SU-DHL-6 (cell line): ENCODE measurements at regions not wholly inside any gene's neighbourhood (a gene's known extent, or its start where the extent isn't known, plus 50 kb on each side); places are given as distances from the start of the nearest gene placed in this dataset.

ENCODE experiments used
- H2AFZ ChIP-seq: fragments of 200-600 bp; sonication (generic); 2 replicates; pipeline ENCODE4 v1.6.1; 2014; ENCODE audit warnings: low read depth, mild to moderate bottlenecking, moderate library complexity, mixed read lengths, antibody characterized with exemption, low read length; ENCODE audit not compliant: severe bottlenecking
- H3F3A ChIP-seq: fragments of 200-600 bp; shearing (Covaris generic); 2 replicates; pipeline ENCODE4 v1.6.0; 2016; ENCODE audit warnings: antibody characterized with exemption, mild to moderate bottlenecking; ENCODE audit not compliant: insufficient read depth
- H3K27ac ChIP-seq: fragments of 200-600 bp; sonication (generic); 2 replicates; pipeline ENCODE4 v1.5.1; 2016; ENCODE audit warnings: low read depth, mild to moderate bottlenecking, low read length, moderate library complexity, mixed read lengths
- H3K27me3 ChIP-seq: fragments of 200-600 bp; sonication (generic), shearing (Covaris generic); 2 replicates; pipeline ENCODE4 v1.6.0; 2014; ENCODE audit warnings: mild to moderate bottlenecking, low read length
- H3K36me3 ChIP-seq: fragments of 200-600 bp; sonication (generic); 2 replicates; pipeline ENCODE4 v1.6.1; 2014; ENCODE audit warnings: mild to moderate bottlenecking, low read length, mixed read lengths
- H3K4me2 ChIP-seq: fragments of 300-600, 200-600 bp; shearing (Covaris generic), sonication (generic); 2 replicates; pipeline ENCODE4 v1.6.0; 2014; ENCODE audit warnings: low read length, low read depth, mild to moderate bottlenecking; ENCODE audit not compliant: poor library complexity, severe bottlenecking
- H3K4me3 ChIP-seq: fragments of 200-600 bp; sonication (generic); 2 replicates; pipeline ENCODE4 v1.5.1; 2014; ENCODE audit warnings: antibody characterized with exemption, low read length, mild to moderate bottlenecking, mixed read lengths; ENCODE audit not compliant: insufficient read depth, poor library complexity, severe bottlenecking
- H3K79me2 ChIP-seq: fragments of 200-600 bp; sonication (generic); 2 replicates; pipeline ENCODE4 v1.6.1; 2014; ENCODE audit warnings: mild to moderate bottlenecking, low read length, moderate library complexity; ENCODE audit not compliant: insufficient read depth
- H3K9ac ChIP-seq: fragments of 200-600 bp; sonication (generic); 2 replicates; pipeline ENCODE4 v1.7.0; 2014; ENCODE audit warnings: mild to moderate bottlenecking, low read length
- H3K9me2 ChIP-seq: fragments of 200-600 bp; sonication (generic); replicated peaks from 2 replicates; pipeline ENCODE4 v1.6.1; 2014; ENCODE audit warnings: low read length; ENCODE audit not compliant: insufficient read depth
- H3K9me3 ChIP-seq: fragments of 200-600 bp; sonication (generic); 2 replicates; pipeline ENCODE4 v1.6.1; 2014; ENCODE audit warnings: low read length, mixed read lengths; ENCODE audit not compliant: insufficient read depth
- H4K20me1 ChIP-seq: fragments of 200-600 bp; sonication (generic); 2 replicates; pipeline ENCODE4 v1.6.1; 2014; ENCODE audit warnings: low read depth, mild to moderate bottlenecking, antibody characterized with exemption, low read length, moderate library complexity, mixed read lengths
- EZH2phosphoT487 ChIP-seq: fragments of 200-600 bp; sonication (generic), shearing (Covaris generic); conservative IDR thresholded peaks from 2 replicates; pipeline ENCODE4 v1.6.1; 2018; ENCODE audit warnings: mild to moderate bottlenecking, antibody characterized with exemption, low read length, moderate library complexity, mixed read lengths
- TF ChIP-seq, protein P1 (sequence below): fragments of 200-600 bp; sonication (generic); IDR thresholded peaks from one replicate; pipeline ENCODE4 v1.5.1; 2017; ENCODE audit warnings: antibody characterized with exemption, mild to moderate bottlenecking, low read length, moderate library complexity; ENCODE audit not compliant: insufficient read depth, poor library complexity, severe bottlenecking

DNA sequence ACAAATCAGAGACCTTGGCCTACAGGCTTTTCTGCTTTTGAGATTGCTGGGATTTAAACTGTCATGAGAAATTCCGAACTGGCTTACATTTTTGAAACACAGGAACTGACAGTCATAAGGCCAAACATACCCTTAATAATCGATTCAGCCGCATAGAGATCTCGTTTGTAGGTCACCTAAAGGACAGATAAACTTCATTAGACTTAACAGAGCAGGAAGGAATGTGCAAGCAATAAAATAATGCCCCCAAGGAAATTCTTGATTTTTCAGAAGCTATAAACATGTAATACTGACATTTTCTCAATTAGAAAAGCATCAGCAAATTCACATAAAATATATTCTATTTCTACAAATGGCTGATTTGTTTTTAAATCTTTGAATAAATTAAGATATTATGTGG lies 120.0 kb downstream of the CRPPA start:
- H3K4me2 ChIP-seq = no peak overlapping the region
- H3F3A ChIP-seq = no peaks in the 10 kb centered on the region
- no peak overlapping the region for H3K4me3 ChIP-seq
- no peak overlapping the region for H3K9ac ChIP-seq
- no peaks in the 10 kb centered on the region for H3K27me3 ChIP-seq
- H3K27ac ChIP-seq = no peak overlapping the region
- H3K9me2 ChIP-seq = no peaks in the 10 kb centered on the region
- H3K9me3 ChIP-seq = no peaks in the 10 kb centered on the region
- no peak for TF ChIP-seq EZH2phosphoT487
- TF ChIP-seq, protein P1, sequence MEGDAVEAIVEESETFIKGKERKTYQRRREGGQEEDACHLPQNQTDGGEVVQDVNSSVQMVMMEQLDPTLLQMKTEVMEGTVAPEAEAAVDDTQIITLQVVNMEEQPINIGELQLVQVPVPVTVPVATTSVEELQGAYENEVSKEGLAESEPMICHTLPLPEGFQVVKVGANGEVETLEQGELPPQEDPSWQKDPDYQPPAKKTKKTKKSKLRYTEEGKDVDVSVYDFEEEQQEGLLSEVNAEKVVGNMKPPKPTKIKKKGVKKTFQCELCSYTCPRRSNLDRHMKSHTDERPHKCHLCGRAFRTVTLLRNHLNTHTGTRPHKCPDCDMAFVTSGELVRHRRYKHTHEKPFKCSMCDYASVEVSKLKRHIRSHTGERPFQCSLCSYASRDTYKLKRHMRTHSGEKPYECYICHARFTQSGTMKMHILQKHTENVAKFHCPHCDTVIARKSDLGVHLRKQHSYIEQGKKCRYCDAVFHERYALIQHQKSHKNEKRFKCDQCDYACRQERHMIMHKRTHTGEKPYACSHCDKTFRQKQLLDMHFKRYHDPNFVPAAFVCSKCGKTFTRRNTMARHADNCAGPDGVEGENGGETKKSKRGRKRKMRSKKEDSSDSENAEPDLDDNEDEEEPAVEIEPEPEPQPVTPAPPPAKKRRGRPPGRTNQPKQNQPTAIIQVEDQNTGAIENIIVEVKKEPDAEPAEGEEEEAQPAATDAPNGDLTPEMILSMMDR = no peak
- no peaks in the 10 kb centered on the region for H4K20me1 ChIP-seq
- H3K79me2 ChIP-seq = no peaks in the 10 kb centered on the region
- H3K36me3 ChIP-seq = no peaks in the 10 kb centered on the region
- no peak overlapping the region for H2AFZ ChIP-seq

DNA sequence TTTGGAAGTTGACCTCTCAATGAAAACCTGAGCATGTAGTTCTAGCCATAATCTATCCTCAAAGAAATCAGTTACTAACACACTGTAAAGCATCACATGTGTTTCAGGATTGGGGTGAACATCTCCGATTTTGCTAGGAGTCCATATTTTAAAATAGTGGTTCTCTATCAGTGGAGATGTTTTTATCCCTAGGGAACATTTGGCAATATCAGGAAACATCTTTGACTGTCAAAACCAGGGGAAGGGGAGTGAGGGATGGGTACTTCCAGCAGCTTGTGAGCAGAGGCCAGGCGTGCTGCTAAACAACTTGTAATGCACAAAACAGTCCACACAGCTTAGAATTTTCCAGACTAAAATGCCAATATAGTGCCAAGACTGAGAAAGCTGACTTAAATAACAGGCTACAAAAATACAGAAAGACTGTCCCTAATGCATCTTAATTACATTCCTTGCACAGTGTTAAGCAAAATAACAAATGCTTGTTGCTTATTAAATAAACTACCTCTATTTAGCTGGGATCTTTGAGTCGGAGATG lies 120.9 kb downstream of the CRPPA start:
- Histone ChIP-seq H3K27ac (no peak overlapping the region), H3K36me3 (no peaks in the 10 kb centered on the region), H2AFZ (no peak overlapping the region), H3K9ac (no peak overlapping the region), H3K4me2 (no peak overlapping the region), H3K9me3 (no peaks in the 10 kb centered on the region), H3F3A (no peaks in the 10 kb centered on the region), H3K9me2 (no peaks in the 10 kb centered on the region), H3K4me3 (no peak overlapping the region), H3K27me3 (no peaks in the 10 kb centered on the region), H3K79me2 (no peaks in the 10 kb centered on the region), H4K20me1 (no peaks in the 10 kb centered on the region)
- no peak for TF ChIP-seq EZH2phosphoT487
- TF ChIP-seq, protein P1 = no peak

DNA sequence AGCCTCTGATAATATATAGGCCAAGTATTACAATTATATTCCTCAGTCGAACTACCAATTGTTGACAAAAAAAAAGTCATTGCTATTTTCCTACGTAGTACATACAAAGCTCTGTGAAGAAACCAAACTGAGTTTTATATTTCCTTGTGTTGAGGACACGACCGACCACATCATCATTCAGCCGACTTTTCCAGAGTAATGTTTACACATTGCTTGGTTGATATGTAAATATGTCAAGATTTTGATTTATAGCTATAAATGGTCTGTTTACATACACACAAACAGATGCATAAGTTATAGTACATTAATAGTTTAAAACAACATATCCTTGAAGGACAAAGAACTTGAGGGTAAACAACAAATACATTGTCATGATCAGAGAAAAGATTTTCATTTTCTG lies 121.5 kb downstream of the CRPPA start:
- H3K27me3 ChIP-seq = no peaks in the 10 kb centered on the region
- no peaks in the 10 kb centered on the region for H3K9me2 ChIP-seq
- TF ChIP-seq EZH2phosphoT487 = no peak
- TF ChIP-seq, protein P1 = no peak
- H3K9ac ChIP-seq = no peak overlapping the region
- H2AFZ ChIP-seq = no peak overlapping the region
- no peaks in the 10 kb centered on the region for H3K36me3 ChIP-seq
- no peak overlapping the region for H3K4me3 ChIP-seq
- H3K27ac ChIP-seq = no peak overlapping the region
- no peak overlapping the region for H3K4me2 ChIP-seq
- no peaks in the 10 kb centered on the region for H3K9me3 ChIP-seq
- H3K79me2 ChIP-seq = no peaks in the 10 kb centered on the region
- H3F3A ChIP-seq = no peaks in the 10 kb centered on the region
- H4K20me1 ChIP-seq = no peaks in the 10 kb centered on the region
